AG09319 (cell line): ENCODE measurements at regions not wholly inside any gene's neighbourhood (a gene's known extent, or its start where the extent isn't known, plus 50 kb on each side); places are given as distances from the start of the nearest gene placed in this dataset.

Source experiments
- DNase-seq: peaks from one replicate; pipeline ENCODE4 v3.0.0-alpha.2; 2010; ENCODE audit warnings: low read depth; ENCODE audit errors: extremely low read depth
- CTCF ChIP-seq: IDR thresholded peaks from 2 replicates; pipeline ENCODE4 v1.5.1; 2011; ENCODE audit warnings: low read depth, mild to moderate bottlenecking, inconsistent platforms, low read length, moderate library complexity

GRCh38 chr5:135181653-135182052 is 147.6 kb upstream of the PITX1 start:
- no peak for TF ChIP-seq CTCF
- no peak for DNase-seq

GRCh38 chr5:135179308-135179980 is 145.4 kb upstream of the PITX1 start:
- DNase-seq, result no peak
- no peak for TF ChIP-seq CTCF

- DNase-seq, result no peak
- no peak for TF ChIP-seq CTCF
Measured at GRCh38 chr5:135178476-135179155, 144.6 kb upstream of the PITX1 start.

GRCh38 chr5:135177591-135177990 is 143.6 kb upstream of the PITX1 start:
- DNase-seq, result no peak
- TF ChIP-seq CTCF, result no peak

- no peak for DNase-seq
- TF ChIP-seq CTCF, result no peak
Measured at GRCh38 chr5:135176991-135177390, 143.0 kb upstream of the PITX1 start.

GRCh38 chr5:135174315-135175096 is 140.5 kb upstream of the PITX1 start:
- no peak for TF ChIP-seq CTCF
- no peak for DNase-seq
